ENCODE measurements at regions not wholly inside any gene's neighbourhood (a gene's known extent, or its start where the extent isn't known, plus 50 kb on each side); places are given as distances from the start of the nearest gene placed in this dataset.

DNA sequence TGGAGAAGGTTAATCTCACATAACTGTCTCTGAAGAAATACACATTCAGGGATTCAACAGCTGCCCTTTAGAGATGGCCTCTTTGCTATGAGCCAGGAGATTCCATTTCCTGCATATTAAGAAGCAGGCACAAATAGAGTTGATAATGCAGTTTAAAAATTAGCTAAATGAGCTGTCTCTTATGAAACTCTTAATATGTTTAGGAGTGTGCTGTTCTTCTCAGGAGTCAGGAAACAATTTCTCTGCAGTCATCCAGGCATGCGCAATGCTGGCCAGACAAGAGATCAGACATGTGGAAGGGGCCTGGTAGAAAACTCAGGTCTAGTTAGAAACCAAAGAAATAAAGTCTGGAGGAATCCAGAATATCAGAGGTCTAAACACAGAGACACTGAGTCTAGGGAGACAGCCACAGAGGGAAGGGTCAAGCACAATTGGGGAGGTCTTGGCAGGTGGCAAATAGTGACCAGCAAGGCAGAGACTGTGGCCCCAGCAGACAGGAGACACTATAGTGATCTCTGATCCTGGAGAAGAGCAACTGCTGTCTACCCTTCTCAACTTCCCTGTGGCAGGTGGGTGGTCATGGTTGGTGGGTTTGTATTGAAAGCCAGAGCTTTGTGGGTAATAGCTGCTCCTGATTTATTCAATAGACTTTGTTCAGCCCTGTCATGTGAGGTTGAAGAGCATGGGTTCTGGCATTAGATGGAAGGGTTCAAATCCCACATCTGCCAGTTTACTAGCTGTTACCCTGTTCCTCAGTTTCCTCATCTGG, 185.8 kb upstream of the RMST start:
- DNase-seq, result no peak

DNA sequence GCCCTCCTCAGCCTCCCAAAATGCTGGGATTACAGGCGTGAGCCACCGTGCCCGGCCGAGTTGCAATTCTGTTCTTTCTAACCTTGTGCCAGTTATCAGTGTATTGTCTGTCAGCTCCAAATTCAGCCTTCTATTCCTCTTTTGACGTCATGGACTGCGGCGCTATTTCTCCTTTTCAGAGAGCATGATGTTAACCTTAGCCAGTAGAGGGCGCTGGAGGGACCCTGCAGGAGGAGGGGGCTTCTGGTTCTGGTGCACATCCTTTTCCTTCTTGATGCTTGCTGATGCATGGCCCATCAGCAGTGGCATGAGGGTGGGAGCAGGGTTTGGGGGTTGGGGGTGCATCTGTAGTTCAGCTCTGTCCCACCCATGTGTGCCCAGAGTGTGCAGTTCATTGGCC, 179.3 kb upstream of the RMST start:
- DNase-seq, result no peak

DNA sequence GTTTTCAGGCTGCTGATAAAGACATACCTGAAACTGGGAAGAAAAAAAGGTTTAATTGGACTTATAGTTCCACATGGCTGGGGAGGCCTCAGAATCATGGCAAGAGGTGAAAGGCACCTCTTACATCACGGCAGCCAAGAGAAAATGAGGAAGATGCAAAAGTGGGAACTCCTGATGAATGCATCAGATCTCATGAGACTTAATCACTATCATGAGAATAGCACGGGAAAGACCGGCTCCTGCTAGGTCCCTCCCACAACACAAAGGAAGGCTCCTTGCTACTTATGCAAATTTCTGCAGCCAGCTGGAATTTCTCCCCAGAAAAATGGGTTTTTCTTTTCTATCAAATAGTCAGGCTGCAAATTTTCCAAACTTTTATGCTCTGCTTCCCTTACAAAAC, 174.1 kb upstream of the RMST start:
- DNase-seq, result no peak

DNA sequence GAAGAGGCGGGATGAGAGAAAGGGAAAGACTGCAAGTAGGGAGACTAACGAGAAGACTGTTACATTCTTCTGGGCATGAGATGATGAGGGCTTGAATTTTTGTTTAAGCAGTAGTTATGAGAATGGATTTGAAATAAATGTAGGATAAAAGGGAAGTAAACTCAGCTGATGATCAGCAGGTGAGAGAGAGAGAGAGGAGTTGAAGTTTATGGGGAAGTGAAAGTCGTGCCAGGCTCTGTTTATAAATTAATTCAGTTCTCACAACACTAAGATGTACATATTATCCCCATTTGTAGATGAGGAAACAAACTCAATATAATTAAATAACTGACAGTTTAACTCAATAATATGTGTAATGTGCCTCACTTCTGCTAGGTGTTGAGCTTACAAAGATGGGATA, 170.0 kb upstream of the RMST start:
- no peak for DNase-seq

GRCh38 chr12:97293541-97293940, 169.1 kb upstream of the RMST start:
- no peak for DNase-seq

DNA sequence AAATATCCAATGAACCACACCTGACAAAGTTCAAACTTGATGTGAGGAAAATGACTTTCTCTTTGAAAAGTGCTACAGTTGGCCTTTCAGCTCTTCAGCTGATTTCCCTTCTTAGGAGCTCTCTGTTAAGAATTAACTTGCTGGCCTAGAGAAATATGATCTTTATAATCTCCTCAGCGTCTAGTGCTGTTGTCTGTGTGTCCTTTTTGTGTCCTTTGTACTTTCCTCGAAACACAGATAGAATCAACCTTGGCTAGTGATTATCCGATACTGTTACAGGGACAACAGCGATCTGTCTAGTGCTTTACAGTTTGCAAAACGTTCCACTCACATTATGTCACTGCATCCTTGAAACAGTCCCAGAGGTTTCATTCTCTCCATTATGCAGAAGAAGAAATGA, 162.8 kb upstream of the RMST start:
- no peak for DNase-seq

- no peak for DNase-seq
Observed at GRCh38 chr12:97300431-97300830, 162.2 kb upstream of the RMST start.

- no peak for DNase-seq
Observed at GRCh38 chr12:97300891-97301290, 161.7 kb upstream of the RMST start.

DNA sequence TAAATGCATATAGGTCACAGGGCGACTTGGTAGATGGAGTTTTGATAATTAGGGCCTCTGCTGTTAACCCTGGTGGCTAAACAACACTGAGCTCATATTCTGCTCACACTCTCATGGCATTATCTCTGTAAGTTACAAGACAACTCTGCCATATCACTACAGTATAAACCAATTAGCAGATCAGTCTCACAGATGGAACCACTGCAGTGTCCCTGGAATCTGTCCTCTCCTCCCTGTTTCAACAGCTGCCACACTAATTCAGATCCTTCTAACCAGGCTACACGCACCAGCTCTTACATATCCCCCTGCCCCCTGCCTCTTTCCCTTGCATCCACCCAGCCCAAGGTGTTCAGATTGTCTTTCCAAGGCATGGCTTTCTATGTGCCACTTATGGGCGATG, 161.0 kb upstream of the RMST start:
- no peak for DNase-seq

DNA sequence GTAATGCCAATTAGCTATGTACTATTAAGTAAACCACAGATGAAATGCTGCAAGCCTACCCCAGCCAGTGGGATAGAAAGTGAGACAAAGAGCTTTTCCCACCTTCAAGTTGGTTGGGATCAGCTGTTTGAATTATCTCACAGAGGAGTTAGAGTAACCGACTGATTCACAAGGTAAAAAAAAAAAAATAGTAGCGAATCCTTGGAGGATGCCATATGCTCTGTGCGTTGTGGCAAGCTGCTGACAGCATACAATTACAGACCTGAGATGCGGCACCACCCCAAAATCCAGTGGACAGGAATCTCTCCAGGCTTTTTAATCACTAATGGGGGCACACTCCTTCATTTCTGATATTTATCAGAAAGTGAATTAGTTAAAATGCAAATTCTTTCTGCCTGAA, 157.0 kb upstream of the RMST start:
- DNase-seq, result no peak

DNA sequence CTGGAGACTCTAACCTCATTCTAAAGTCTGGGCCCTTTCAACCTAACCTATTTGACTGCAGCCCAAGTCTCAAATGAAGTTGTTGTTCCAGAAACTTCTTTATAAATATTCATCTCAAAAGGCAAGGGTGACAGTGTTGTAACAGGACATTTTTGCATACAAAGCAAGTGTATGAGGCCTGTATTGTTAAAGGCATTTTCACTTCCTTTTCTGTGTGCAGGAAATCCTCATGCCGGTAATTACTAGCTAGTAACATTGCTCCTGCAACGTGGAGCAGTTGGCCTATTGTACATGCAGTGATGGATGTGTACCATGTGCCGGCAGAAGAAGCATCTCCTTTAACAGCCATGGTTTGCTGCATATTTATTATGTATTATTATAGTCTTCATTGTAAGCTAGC, 156.5 kb upstream of the RMST start:
- DNase-seq, result no peak

GRCh38 chr12:97308576-97309198, 153.9 kb upstream of the RMST start:
- no peak for DNase-seq

DNA sequence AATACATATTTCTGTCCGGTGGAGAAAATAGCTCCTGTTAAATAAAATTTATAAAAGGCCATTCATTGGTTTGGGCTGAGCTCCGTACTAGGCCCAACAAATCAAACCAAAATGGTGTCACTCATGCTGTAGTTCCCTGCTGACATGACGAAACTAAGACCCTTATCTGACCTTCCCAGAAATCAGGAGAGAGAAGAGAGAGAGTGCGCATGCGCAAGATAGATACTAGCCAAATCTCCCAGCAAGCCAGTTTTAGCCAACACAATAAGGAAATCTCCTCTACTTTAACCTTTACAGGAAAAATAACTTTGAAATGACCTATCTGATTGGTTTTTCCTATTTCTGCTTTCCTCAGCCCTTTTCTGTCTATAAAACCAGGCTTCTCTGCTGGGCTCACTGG, 152.7 kb upstream of the RMST start:
- DNase-seq, result no peak

DNA sequence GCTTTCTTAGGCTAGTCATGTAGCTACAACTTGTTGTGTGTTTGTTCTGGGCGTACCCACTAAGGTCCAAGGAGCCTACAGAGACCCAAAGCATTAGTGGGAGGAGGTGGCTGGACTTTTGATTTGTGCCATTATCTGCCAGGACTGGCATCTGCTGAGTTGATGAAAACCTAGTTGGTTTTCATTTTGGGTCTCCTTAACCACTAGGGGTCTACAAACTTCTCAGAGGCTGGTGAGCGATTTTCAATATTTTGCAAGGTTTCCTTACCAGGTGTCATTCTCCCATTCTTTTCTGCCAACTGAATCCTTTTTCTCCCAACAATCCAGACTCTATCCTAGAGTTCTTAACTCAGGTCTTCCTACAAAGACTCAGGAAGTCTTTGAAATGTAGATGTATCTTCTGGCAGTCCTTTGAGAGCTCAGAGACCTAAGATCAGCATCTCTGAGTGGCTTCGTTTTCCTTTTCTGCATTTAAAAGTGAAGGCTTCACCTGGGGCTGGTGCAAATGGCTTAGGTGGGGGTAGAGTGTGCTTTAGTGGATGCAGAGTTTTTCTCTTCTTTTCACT, 150.0 kb upstream of the RMST start:
- no peak for DNase-seq

DNA sequence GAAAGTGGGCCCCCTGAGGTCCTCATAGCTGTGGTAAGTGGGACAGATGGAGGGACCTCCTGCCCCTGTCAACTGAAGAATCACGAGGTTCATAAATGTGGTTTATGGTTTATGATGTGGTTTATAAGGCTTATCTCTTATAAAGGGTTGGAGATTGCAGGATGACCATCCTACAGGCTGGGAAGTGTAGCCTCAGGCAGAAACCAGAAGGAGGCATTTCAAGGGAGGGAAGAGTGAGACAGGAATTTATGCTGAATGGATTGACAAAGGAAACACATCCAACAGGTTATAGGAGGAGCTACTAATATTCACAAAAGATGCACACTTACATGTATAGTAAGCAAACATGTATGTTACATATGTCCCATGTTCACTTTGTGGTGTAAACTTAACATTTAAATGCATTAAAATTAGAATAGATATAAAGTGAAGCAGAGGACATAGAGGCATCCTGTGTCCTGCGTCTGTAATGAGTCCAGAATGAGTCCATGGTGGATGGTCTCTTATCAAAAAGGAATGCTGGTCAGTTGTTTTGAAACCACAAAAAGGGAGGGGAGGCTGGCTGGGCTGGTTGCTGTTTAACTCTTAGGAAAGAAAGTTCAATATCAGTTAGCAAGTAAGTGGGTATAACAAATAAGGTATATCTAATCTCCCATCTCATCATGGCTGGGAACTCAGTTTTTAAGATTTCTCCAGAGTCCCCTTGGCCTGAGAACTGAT, 149.0 kb upstream of the RMST start:
- DNase-seq, result no peak

GRCh38 chr12:97316321-97316720, 146.3 kb upstream of the RMST start:
- DNase-seq, result no peak

DNA sequence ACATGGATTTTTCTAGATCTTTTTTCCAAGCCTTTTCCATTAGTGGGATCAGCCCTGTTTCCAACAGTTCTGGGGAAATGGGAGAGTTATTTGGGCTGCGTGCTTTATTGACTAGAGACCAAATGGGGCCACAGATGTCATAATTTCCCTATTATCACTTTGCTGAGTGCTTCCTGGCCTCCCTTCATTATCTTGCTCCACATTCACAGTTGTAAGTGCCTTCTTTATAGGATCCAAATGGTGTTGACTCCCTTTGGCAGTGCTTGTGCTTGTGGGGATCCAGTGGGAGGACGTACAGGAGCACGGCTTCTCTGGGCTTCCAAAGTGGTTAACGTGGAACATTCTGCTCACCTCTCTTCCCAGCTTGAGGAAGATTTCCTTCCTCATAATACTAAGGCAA, 141.0 kb upstream of the RMST start:
- no peak for DNase-seq

GRCh38 chr12:97322388-97322787, 140.2 kb upstream of the RMST start:
- no peak for DNase-seq

- no peak for DNase-seq
Observed at GRCh38 chr12:97323154-97323553, 139.4 kb upstream of the RMST start.

DNA sequence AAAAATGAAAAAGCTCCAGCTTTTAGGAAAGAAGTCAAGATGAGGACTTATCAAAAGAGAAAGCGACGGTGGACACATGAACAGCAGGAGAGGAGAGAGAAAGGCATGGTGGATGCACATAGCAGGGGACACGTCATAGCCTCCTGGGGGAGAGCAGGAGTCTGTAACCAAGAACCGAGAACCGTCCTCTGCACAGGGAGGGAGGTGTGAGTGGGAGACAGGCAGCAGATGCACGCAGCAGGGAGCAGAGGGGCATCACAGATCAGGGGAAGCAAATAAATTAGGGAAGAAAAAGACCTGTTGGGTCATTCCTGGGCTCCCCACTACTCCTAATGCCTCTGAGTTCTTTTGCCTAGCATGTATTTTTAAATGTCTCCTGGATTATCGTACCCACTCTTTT, 138.1 kb upstream of the RMST start:
- DNase-seq, result no peak

- no peak for DNase-seq
Observed at GRCh38 chr12:97335115-97335514, 127.5 kb upstream of the RMST start.

DNA sequence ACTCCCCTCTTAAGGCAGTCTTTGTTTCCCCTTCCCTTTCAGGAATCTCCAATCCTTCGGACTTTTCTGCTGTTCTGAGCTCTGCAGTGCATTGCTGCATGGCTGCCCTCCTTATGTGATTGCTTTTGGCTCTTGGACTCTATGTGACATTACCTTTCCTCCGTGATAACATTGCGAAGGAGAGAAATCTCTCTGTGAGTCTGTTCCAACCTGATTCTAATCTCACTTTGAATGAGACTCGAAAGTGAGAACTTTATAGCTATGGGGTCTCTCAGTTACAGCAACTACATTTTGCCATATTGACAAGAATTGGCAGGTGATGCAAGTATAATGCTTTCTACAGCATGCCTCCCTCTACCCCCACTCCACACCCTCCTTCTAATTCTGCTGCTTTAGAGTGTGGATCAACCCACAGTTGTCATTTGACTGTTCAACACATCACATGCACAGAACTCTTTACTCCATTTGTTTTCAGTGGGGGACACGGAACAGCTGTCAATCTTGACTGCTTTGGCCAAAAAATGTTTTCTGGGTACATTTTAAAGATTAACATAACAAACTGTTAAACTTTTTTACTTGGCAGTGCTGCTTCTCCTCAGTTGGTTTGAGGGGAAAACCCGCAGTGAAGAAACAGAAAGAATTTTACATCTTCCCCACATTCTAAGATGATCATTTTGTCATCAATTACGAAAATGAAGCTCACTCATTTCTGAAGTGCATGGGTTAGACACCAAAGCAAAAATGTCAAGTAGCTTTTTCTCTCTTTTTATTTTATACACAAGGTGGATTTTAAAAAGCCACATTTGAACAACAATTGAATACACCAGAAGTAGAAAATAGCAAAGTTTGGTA, 125.5 kb upstream of the RMST start:
- no peak for DNase-seq

DNA sequence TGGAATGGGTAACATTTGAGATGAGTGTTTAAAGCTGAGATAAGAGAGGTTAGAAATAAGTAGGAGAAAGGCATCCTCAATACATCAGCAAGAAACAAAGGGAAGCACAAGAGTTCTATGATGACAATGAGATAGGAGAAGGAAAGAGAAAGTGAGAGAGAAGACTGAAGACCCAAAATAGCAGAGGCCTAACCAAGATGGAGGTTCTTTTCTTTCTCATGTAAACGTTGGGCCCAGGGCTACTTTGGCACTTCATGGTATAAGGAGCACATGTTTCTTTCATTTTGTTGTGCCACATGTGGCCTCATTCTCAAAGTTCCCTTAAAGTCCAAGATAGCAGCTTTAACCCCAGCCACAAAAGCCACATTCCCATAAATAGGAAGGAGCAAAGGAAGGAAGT, 120.5 kb upstream of the RMST start:
- DNase-seq, result no peak
